ENCODE measurements at regions not wholly inside any gene's neighbourhood (a gene's known extent, or its start where the extent isn't known, plus 50 kb on each side); places are given as distances from the start of the nearest gene placed in this dataset.

- TF ChIP-seq LRRFIP1 (CRISPR knock-in tag; conservative IDR thresholded peaks at IDR 0.05) = no peak
Observed at GRCh38 chr22:34763496-34763895, 302.5 kb upstream of the ISX start (continued).

GRCh38 chr22:34765115-34765514 lies 300.8 kb upstream of the ISX start:
- Histone ChIP-seq H3K36me3 (replicated peaks in 1 of 2; ENCODE audit: control insufficient read depth in 1 of 2, insufficient read depth in 2 of 2, low read length in 2 of 2) (no peaks in the 10 kb centered on the region), H3K4me3 (replicated peaks in 1 of 3; ENCODE audit: insufficient read depth in 1 of 3, low read depth in 2 of 3, low read length in 3 of 3) (no peak overlapping the region), H3K79me2 (ENCODE audit: insufficient read depth, low read length) (no peaks in the 10 kb centered on the region), H3K4me2 (ENCODE audit: low read depth, low read length) (no peak overlapping the region), H3K9me3 (ENCODE audit: low read length) (no peaks in the 10 kb centered on the region), H3K9ac (ENCODE audit: insufficient read depth, low read depth, low read length) (no peak overlapping the region), H4K20me1 (ENCODE audit: insufficient read depth, low read length) (no peaks in the 10 kb centered on the region), H2AFZ (ENCODE audit: low read length) (no peak overlapping the region), H3K27ac (ENCODE audit: extremely low read length, insufficient read depth, low read length) (no peak overlapping the region), H3K4me1 (ENCODE audit: insufficient read depth, low read length) (no peaks in the 10 kb centered on the region), H3K27me3 (ENCODE audit: control insufficient read depth in 1 of 2, insufficient read depth in 2 of 2, low read length in 2 of 2) (peaks cover 0 to 3% of the 10 kb centered on the region in 2 experiments; a peak in 1 of 5 replicates)
- POLR2A ChIA-PET = no interaction called here
- ATAC-seq (no peak), FAIRE-seq (no peak), DNase-seq (ENCODE audit: low spot score) (no peak)
- CTCF ChIA-PET (ENCODE audit: low intra/inter-chr PET ratio, low total read pairs) = no interaction called here
- no TSS peak for BruUV-seq (replicated peaks)
- in situ Hi-C loops (cut with HindIII; ENCODE audit: extremely low pct_ligation_motif_present, low pct_unique_long_range_greater_than_20kb) (no loop called here), intact Hi-C loops (cut with micrococcal nuclease; ENCODE audit: unreplicated experiment) (no loop called here)
- TF ChIP-seq ZNF274 (CRISPR knock-in tag; IDR thresholded peaks at IDR 0.05) (no peak), ZNF788 (CRISPR knock-in tag; IDR thresholded peaks at IDR 0.05; ENCODE audit: borderline replicate concordance) (no peak), ZFP41 (CRISPR knock-in tag; IDR thresholded peaks at IDR 0.05; ENCODE audit: borderline replicate concordance) (no peak), PRDM4 (CRISPR knock-in tag; IDR thresholded peaks at IDR 0.05; ENCODE audit: borderline replicate concordance) (no peak), ADNP (CRISPR knock-in tag; IDR thresholded peaks at IDR 0.05) (no peak), NFE2L1 (CRISPR knock-in tag; IDR thresholded peaks at IDR 0.05; ENCODE audit: borderline replicate concordance) (no peak), BATF2 (CRISPR knock-in tag; IDR thresholded peaks at IDR 0.05) (no peak)
- WGBS (ENCODE audit: low lambda C conversion rate) = 0% methylated on average over 2 of the region's 2 CpGs

All from HepG2 (cell line).